H9 (cell line): ENCODE measurements at regions not wholly inside any gene's neighbourhood (a gene's known extent, or its start where the extent isn't known, plus 50 kb on each side); places are given as distances from the start of the nearest gene placed in this dataset.

Experiments
- DNase-seq: peaks from one replicate; pipeline ENCODE4 v3.0.0-alpha.2; 2017
- H2AFZ ChIP-seq: one replicate; pipeline ENCODE4 v1.6.1; 2013; ENCODE audit warnings: mild to moderate bottlenecking, low read length, control low read depth, moderate library complexity
- H2AK5ac ChIP-seq: 2 replicates; pipeline ENCODE4 v1.6.1; 2013; ENCODE audit warnings: low read length, control low read depth, mixed read lengths; ENCODE audit not compliant: insufficient read length
- H2BK120ac ChIP-seq: one replicate; pipeline ENCODE4 v1.6.1; 2013; ENCODE audit warnings: low read depth, mild to moderate bottlenecking, low read length, control low read depth, inconsistent platforms; ENCODE audit not compliant: poor library complexity, severe bottlenecking
- H2BK12ac ChIP-seq: 2 replicates; pipeline ENCODE4 v1.6.1; 2013; ENCODE audit warnings: low read length, control low read depth, mixed read lengths, low read depth; ENCODE audit not compliant: insufficient read length
- H2BK15ac ChIP-seq: 2 replicates; pipeline ENCODE4 v1.6.1; 2013; ENCODE audit warnings: low read depth, low read length, control low read depth
- H2BK20ac ChIP-seq: one replicate; pipeline ENCODE4 v1.6.1; 2013; ENCODE audit warnings: low read depth, mild to moderate bottlenecking, low read length, control low read depth, inconsistent platforms; ENCODE audit not compliant: poor library complexity, severe bottlenecking
- H2BK5ac ChIP-seq: 2 replicates; pipeline ENCODE4 v1.6.1; 2013; ENCODE audit warnings: low read length, control low read depth, mixed read lengths; ENCODE audit not compliant: insufficient read length
- H3K14ac ChIP-seq: 2 replicates; pipeline ENCODE4 v1.6.1; 2013; ENCODE audit warnings: low read length, control low read depth; ENCODE audit not compliant: insufficient read depth
- H3K18ac ChIP-seq: 2 replicates; pipeline ENCODE4 v1.6.1; 2013; ENCODE audit warnings: low read depth, mild to moderate bottlenecking, mixed read lengths, low read length, control low read depth; ENCODE audit not compliant: insufficient read length
- H3K23ac ChIP-seq: 2 replicates; pipeline ENCODE4 v1.6.1; 2013; ENCODE audit warnings: low read length, control low read depth, mixed read lengths, low read depth; ENCODE audit not compliant: insufficient read length
- H3K23me2 ChIP-seq: 2 replicates; pipeline ENCODE4 v1.6.1; 2013; ENCODE audit warnings: low read depth, mild to moderate bottlenecking, mixed read lengths, low read length, control low read depth; ENCODE audit not compliant: insufficient read length, poor library complexity, severe bottlenecking
- H3K27ac ChIP-seq: 2 replicates; pipeline ENCODE4 v1.5.1; 2013; ENCODE audit warnings: low read length, control low read depth, mixed read lengths, low read depth; ENCODE audit not compliant: insufficient read length
- H3K27me3 ChIP-seq: 2 replicates; pipeline ENCODE4 v1.6.1; 2013; ENCODE audit warnings: low read length, control low read depth, inconsistent platforms; ENCODE audit not compliant: insufficient read depth
- H3K4ac ChIP-seq: 2 replicates; pipeline ENCODE4 v1.6.1; 2013; ENCODE audit warnings: low read depth, mild to moderate bottlenecking, control low read depth, inconsistent platforms, low read length, moderate library complexity
- H3K4me1 ChIP-seq: 2 replicates; pipeline ENCODE4 v1.6.1; 2013; ENCODE audit warnings: low read length, control low read depth, inconsistent platforms; ENCODE audit not compliant: insufficient read depth
- H3K4me2 ChIP-seq: 2 replicates; pipeline ENCODE4 v1.6.1; 2013; ENCODE audit warnings: low read length, control low read depth, mixed read lengths; ENCODE audit not compliant: insufficient read length, insufficient read depth
- H3K56ac ChIP-seq: 2 replicates; pipeline ENCODE4 v1.6.1; 2013; ENCODE audit warnings: low read depth, mild to moderate bottlenecking, mixed read lengths, low read length, control low read depth; ENCODE audit not compliant: insufficient read length
- H3K79me1 ChIP-seq: 2 replicates; pipeline ENCODE4 v1.6.1; 2013; ENCODE audit warnings: low read depth, mild to moderate bottlenecking, moderate library complexity, low read length, control low read depth, inconsistent platforms; ENCODE audit not compliant: insufficient read depth, poor library complexity, severe bottlenecking
- H3K79me2 ChIP-seq: 2 replicates; pipeline ENCODE4 v1.6.1; 2013; ENCODE audit warnings: low read length, control low read depth, inconsistent platforms; ENCODE audit not compliant: insufficient read depth
- H3K9ac ChIP-seq: 2 replicates; pipeline ENCODE4 v1.6.1; 2013; ENCODE audit warnings: low read length, control low read depth, mixed read lengths; ENCODE audit not compliant: insufficient read length; ENCODE audit errors: extremely low read depth
- H3K9me3 ChIP-seq: one replicate; pipeline ENCODE4 v1.6.1; 2013; ENCODE audit warnings: low read depth, low read length, inconsistent platforms; ENCODE audit not compliant: control insufficient read depth
- H3T11ph ChIP-seq: one replicate; pipeline ENCODE4 v1.6.1; 2013; ENCODE audit warnings: mild to moderate bottlenecking, low read length, control low read depth, inconsistent platforms
- H4K20me1 ChIP-seq: one replicate; pipeline ENCODE4 v1.6.1; 2013; ENCODE audit not compliant: control insufficient read depth, insufficient read length, insufficient read depth
- H4K5ac ChIP-seq: 2 replicates; pipeline ENCODE4 v1.6.1; 2013; ENCODE audit warnings: low read depth, mild to moderate bottlenecking, mixed read lengths, low read length, control low read depth; ENCODE audit not compliant: insufficient read length
- H4K8ac ChIP-seq: replicated peaks from 2 replicates; pipeline ENCODE4 v1.6.1; 2013; ENCODE audit warnings: low read length, control low read depth, mixed read lengths, low read depth; ENCODE audit not compliant: insufficient read length
- H4K91ac ChIP-seq: 2 replicates; pipeline ENCODE4 v1.6.1; 2013; ENCODE audit warnings: low read depth, mild to moderate bottlenecking, moderate library complexity, mixed read lengths, low read length, control low read depth; ENCODE audit not compliant: insufficient read length
- H3K27ac Mint-ChIP-seq, 3 experiments: 2 replicates in 2 of 3; 3 replicates in 1 of 3; pipeline ENCODE4 v1.8.0; 2020 to 2021; ENCODE audit warnings: mixed read lengths in 3 of 3, mild to moderate bottlenecking in 1 of 3, moderate library complexity in 1 of 3
- H3K27me3 Mint-ChIP-seq: 2 replicates; pipeline ENCODE4 v1.8.0; 2021; ENCODE audit warnings: low read depth, mild to moderate bottlenecking, moderate library complexity, mixed read lengths
- H3K36me3 Mint-ChIP-seq, 3 experiments: 2 replicates in 2 of 3; 3 replicates in 1 of 3; pipeline ENCODE4 v1.8.0; 2020 to 2021; ENCODE audit warnings: low read depth in 3 of 3, mixed read lengths in 3 of 3; ENCODE audit not compliant: insufficient read depth in 1 of 3
- H3K4me1 Mint-ChIP-seq, 2 experiments: 2 replicates each; pipeline ENCODE4 v1.8.0; 2020; ENCODE audit warnings: mixed read lengths in 2 of 2
- H3K4me3 Mint-ChIP-seq, 2 experiments: 2 replicates in 1 of 2; 3 replicates in 1 of 2; pipeline ENCODE4 v1.8.0; 2020 to 2021; ENCODE audit warnings: mild to moderate bottlenecking in 2 of 2, mixed read lengths in 2 of 2, moderate library complexity in 1 of 2
- H3K9me3 Mint-ChIP-seq, 2 experiments: 2 replicates in 1 of 2; 3 replicates in 1 of 2; pipeline ENCODE4 v1.8.0; 2020; ENCODE audit warnings: mild to moderate bottlenecking in 2 of 2, mixed read lengths in 2 of 2, moderate library complexity in 1 of 2
- WGBS: extraction: QIAGEN DNeasy Blood & Tissue Kit; methylation state at CpG from one replicate; pipeline ENCODE4 v1.1.7; 2013; ENCODE audit warnings: missing lambda C conversion rate, low lambda C conversion rate, mixed read lengths; ENCODE audit not compliant: insufficient read length; ENCODE audit errors: extremely low coverage; 5-methylcytosine and 5-hydroxymethylcytosine counted together
- TF ChIP-seq, protein P1 (sequence below): fragments of 200-600 bp; sonication (generic); conservative IDR thresholded peaks from 3 replicates; pipeline ENCODE4 v1.8.0; 2021; ENCODE audit warnings: antibody characterized with exemption, mild to moderate bottlenecking

DNA sequence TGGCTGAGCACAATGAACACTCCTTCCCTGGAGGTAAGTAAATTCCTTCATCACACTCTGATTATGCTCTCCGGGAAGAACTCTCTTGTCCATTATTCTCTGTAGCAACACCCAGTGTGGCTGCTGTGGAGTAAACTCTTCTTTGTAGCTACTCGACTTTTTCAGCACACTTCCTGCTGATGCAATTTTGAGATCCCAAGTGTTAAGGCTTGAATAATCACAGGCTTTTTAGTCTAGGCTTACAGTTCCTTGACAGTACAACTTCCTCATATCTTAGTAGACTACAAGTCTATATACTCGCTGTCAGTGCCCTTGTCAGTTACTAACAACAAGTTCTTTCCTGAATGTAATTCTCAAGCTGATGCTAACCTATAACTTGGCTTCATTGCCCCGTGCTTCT is 301.8 kb upstream of the API5 start:
- H3K9me3 Mint-ChIP-seq, result peaks cover 11 to 31% of the 10 kb centered on the region in 2 experiments
- H4K5ac ChIP-seq, result no peak overlapping the region
- peaks cover 4 to 14% (median 9%) of the 10 kb centered on the region in 3 experiments; a peak in 5 of 7 replicates for H3K36me3 Mint-ChIP-seq
- DNase-seq, result no peak
- H3K27me3 ChIP-seq, result no peaks in the 10 kb centered on the region
- H2BK5ac ChIP-seq, result no peak overlapping the region
- H3K79me1 ChIP-seq, result no peaks in the 10 kb centered on the region
- H4K20me1 ChIP-seq, result no peaks in the 10 kb centered on the region
- H2AFZ ChIP-seq, result no peak overlapping the region
- H3K56ac ChIP-seq, result no peak overlapping the region
- no peak overlapping the region for H3K14ac ChIP-seq
- H3T11ph ChIP-seq, result no peak overlapping the region
- no peaks in the 10 kb centered on the region for H3K79me2 ChIP-seq
- H3K23ac ChIP-seq, result no peak overlapping the region
- no peak overlapping the region for H3K4me2 ChIP-seq
- no peaks in the 10 kb centered on the region for H3K4me1 Mint-ChIP-seq
- H3K27me3 Mint-ChIP-seq, result no peaks in the 10 kb centered on the region
- no peak overlapping the region for H3K27ac Mint-ChIP-seq
- no peak overlapping the region for H3K9ac ChIP-seq
- no peak overlapping the region for H3K27ac ChIP-seq
- no peak overlapping the region for H2BK15ac ChIP-seq
- H3K18ac ChIP-seq, result no peak overlapping the region
- TF ChIP-seq, protein P1, sequence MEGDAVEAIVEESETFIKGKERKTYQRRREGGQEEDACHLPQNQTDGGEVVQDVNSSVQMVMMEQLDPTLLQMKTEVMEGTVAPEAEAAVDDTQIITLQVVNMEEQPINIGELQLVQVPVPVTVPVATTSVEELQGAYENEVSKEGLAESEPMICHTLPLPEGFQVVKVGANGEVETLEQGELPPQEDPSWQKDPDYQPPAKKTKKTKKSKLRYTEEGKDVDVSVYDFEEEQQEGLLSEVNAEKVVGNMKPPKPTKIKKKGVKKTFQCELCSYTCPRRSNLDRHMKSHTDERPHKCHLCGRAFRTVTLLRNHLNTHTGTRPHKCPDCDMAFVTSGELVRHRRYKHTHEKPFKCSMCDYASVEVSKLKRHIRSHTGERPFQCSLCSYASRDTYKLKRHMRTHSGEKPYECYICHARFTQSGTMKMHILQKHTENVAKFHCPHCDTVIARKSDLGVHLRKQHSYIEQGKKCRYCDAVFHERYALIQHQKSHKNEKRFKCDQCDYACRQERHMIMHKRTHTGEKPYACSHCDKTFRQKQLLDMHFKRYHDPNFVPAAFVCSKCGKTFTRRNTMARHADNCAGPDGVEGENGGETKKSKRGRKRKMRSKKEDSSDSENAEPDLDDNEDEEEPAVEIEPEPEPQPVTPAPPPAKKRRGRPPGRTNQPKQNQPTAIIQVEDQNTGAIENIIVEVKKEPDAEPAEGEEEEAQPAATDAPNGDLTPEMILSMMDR, result no peak
- no peaks in the 10 kb centered on the region for H3K23me2 ChIP-seq
- H3K9me3 ChIP-seq, result no peaks in the 10 kb centered on the region
- H2BK120ac ChIP-seq, result no peak overlapping the region
- H3K4me1 ChIP-seq, result no peaks in the 10 kb centered on the region
- no peak overlapping the region for H2AK5ac ChIP-seq
- no peak overlapping the region for H4K8ac ChIP-seq
- H3K4ac ChIP-seq, result no peak overlapping the region
- WGBS, result no CpG with 5 or more reads among the region's 4 CpGs
- H3K4me3 Mint-ChIP-seq, result no peak overlapping the region
- H4K91ac ChIP-seq, result no peak overlapping the region
- no peak overlapping the region for H2BK12ac ChIP-seq
- H2BK20ac ChIP-seq, result no peak overlapping the region
